Hematopoietic multipotent progenitor cell treated with erythropoietin and hydrocortisone succinate and interleukin-3 and kit ligand, for 17 days (in vitro differentiated cells): ENCODE measurements at regions not wholly inside any gene's neighbourhood (a gene's known extent, or its start where the extent isn't known, plus 50 kb on each side); places are given as distances from the start of the nearest gene placed in this dataset.

Experiments used
- DNase-seq: peaks from one replicate; pipeline ENCODE4 v3.0.0-alpha.2; 2015; ENCODE audit warnings: low spot score

DNA sequence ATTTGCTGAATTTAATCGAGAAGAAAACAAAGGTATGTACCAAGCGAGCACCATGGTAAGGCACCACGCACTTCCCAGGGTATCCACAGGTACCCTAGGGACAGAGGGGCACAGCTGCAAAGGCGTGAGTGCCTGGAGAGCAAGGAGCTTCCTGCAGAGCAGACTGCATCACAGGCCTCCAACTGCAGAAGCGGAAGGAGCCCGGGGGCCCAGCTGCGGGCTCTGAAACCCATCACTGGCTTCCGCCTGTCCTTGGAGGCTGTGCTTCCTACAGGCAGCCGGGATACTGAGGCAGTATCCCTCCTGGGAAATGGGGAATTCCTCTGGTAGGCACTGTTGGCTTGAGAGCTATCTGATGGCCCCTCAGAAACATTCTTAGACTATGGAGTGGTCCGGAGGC is 217.4 kb upstream of the GMDS start:
- no peak for DNase-seq

DNA sequence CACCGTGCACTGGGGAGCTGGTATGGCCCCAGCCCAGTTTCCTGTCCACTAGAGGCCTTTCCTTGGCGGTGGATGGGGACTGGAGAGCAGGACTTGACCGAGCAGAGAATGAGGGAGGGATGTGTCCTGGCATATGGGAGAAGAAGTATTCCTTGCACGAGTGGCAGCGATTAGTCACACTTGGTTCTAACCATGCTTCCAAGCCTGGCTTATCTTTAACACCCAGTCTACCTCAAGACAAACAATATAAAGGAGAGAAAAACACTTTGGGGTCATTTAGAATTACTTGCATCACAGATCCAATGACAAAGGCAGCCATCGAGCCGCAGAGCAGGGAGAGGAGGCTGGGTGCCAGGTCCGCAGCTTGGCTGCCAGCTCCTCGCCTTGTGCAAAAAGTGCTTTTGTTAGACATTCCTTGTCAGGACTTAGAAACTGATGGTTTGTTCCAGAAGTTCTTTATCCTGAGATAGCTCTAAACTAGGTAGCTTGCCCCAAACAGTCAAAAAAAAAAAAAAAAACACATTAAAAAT is 214.9 kb upstream of the GMDS start:
- no peak for DNase-seq

DNA sequence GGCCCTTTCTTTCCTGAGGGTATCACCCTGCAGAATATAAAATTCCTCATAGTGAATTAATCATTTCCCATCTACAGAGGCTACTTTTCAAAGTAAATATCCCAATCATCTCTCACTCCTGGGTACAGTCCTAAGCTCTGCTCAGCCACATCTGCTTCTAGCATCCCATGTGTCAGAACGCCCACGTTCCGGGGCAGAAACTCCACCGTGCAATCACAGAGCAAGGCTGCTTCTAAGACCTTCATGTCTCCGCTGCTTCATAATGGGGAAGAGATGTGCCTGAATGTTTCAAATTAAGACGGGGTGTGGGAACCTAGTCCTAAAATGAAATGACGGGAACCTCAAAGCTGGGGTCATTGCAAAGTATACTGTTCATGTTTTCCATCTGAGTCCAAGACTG is 208.8 kb upstream of the GMDS start:
- no peak for DNase-seq

DNA sequence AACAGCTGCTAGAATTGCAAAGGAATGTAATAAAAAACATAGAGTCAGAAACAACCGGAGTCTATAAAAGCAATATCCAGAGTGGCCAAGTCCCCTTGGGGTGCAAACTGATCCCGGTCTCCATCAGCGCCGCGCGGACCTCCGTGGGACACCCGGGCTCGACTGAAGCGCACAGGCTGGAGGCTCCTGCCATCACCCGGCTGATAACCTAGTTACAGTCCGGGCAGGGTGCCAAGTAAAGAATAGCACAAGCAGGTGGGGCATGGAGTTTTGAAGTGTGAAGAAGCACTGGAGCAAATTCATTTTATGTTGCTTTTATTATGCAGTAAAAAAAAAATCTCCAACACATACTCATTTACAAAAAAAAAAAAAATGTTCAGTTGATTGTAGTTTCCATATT is 205.1 kb upstream of the GMDS start:
- no peak for DNase-seq

DNA sequence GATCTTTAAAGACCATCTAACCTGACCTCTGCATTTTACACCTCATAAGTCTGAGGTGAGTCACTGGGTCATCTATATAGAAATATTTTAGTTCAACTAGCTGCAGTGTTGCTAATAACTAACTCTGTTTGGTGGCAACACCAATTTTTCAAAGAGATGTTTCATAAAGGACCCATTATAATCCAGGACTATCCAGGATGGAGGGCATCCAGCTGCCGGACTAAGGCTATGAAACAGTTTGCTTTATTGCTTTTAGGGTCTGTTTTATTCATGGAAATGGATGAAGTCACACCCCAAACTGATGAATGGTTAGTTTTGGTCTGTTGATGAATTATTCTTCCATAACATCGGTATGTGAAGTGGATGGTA is 204.2 kb upstream of the GMDS start:
- no peak for DNase-seq

DNA sequence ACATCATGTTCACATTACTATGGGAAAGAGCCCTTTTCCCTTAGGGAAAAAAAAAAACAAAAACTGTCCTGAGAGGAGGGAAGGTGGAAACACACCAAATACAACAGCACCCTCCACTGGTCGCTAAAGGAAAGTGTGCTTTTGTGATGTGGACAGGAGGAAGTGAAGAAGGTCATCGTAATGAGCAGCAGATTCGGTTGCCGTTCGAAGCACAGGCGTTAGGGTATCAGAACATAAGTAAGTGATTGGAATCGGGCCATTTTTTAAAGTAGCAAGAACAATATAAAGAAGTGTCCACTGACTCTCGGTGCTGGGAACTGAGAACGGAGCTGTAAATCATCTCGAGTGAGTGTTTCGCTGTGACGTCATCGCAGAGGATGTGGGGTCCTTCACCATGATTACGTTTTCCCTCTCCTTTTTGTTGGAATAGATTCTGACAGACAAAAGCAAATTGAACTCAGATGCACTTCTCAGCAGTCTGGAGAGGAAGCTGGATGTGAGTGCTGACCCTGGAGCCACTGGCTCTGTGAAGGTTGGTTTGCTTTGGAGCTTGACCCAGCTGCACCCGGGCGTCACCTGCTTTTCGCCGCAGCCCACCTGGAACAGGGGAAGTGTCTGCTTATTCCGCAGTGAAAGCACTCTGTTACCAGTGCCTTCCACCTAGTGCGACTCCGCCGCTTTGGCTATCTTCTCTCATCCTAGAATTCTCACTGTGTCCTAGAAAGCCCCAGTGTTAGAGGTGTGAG is 203.6 kb upstream of the GMDS start:
- no peak for DNase-seq

DNA sequence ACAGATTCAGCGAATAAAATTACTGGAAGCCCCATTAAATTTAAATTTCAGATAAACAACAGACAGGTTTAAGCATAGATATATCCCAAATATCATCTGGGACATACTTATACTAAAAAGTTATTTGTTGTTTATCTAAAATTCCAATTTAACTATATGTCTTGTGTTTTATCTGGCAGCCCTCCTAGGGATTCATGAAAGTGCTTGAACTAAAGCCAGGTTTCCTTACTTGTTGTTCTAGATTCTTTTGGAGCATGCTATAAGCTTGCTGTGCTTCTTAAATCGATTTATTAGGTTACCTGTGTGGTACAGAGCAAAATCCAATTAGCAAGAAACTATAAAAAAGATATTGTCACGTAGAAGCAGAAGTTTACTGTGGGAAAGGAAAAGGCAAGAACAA is 202.5 kb upstream of the GMDS start:
- no peak for DNase-seq

DNA sequence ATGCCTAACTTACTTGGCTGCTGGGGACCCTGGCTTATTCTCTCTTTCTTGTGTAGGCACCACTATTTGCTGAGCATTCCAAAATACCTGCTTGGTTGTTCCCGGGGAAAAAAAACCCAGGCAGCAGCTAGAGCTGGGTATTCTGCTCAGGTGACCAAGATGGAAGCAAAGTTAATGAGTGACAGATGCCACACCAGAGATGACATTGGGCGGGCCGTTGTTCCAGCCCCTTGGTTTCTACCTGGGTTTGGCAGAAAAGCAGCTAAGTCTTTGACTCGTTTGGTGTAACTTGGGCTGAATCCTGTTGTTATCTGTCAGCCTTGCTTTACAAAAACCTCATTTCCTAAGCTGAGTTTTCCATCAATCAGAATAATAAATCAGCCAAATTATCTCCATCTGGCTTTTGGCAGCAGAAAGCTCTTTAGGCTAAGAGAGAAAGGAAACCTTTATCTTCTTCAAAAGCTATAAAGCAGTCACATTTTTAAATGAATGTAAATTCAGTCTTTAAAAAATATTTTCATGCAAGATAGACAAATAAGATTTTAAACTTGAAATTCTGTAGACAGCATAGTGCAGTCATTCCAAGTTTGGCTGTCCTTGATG is 202.0 kb upstream of the GMDS start:
- DNase-seq: no peak

DNA sequence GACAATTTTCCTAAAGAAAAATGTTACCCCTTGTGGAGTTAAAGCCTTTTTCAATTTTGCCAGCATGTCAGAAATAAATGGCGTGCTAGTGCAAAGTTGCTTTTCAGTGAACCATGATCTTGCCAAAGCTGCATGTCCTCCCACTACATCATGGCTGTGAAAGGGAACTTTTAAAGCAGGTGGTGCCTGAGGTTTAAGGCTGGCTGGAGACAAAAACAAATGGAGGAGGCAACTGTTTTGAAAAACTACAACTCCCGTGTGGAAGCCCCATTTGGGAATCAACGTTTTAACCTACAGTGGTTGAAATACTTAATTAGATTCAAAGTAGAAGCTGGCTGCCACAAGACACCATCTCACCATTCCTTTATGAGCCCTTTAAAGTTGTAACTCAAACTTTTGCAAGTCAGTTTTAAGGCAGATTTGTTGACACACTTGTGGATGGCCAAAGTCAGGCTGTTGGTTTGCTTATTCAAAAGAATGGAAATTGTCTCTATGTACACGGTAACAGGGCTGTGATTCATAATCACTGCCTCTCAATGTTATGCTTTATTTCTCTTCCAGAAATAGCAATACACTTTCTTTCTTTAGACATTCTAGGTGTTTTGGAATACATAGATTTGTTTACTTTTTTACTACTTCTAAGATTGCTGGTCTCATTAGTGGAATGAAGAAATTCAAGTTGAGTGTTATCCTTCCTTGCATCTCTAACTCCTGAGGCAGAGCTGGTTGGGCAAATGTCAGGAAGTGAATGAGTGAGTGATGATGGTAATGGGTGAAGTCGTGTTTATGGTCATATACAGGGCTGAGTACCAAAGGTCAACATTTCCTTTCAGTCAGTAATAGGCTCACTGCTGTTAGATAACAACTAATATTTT is 196.4 kb upstream of the GMDS start:
- DNase-seq: no peak

DNA sequence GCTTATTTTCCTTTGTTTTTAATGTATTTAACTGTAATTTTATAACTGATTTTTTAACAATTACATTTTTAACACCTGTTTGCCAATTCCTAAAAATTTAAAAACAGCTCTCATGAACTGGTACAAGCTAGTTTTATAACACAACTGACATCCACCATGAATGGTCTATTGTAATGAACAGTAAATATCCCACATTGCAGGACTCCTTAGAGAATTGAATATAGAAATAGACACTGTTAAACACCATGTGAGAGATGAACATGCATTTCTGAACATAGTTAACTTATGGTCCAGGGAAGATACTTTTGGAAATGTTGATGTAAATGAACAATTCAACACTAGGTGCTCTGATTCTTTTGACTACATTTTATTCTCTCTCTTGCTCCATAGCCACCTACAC is 195.1 kb upstream of the GMDS start:
- no peak for DNase-seq

DNA sequence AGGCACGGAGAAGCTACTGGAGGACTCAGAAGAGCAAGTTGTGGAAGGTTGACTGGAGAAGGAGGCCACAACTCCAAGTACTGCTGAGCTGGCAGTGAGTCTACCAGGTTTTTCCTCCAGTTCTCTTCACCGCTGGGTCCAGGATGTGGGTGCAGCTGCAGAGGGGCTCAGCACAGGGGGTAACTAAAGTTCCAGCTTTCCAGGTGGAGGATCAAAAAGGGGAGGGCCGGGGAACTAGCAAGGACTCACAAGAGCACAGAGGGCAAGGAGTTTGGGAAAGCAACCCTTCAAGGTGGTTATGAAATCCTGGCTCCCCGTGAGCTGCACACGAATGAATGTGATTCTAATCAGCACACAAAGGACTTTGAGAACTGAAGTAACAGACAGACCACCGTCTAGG is 194.2 kb upstream of the GMDS start:
- DNase-seq: no peak

DNA sequence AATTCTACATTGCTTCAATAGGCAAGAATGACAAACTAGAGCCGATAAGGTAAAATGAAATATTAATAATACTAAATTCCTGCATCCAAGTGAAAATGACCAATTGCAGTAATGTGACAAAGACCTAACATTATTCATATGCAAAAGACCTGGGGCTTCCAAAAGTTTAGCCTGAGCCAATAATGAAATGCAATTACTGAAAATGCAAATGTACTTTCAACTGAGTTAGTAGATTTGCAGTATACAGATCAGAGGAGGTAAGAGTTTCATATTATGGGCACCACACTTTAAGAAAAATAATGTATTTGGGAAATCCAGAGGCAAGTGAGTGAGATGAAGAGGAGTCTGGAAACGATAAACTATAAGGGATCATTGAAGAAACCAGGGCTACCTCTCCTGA is 193.7 kb upstream of the GMDS start:
- DNase-seq: no peak

DNA sequence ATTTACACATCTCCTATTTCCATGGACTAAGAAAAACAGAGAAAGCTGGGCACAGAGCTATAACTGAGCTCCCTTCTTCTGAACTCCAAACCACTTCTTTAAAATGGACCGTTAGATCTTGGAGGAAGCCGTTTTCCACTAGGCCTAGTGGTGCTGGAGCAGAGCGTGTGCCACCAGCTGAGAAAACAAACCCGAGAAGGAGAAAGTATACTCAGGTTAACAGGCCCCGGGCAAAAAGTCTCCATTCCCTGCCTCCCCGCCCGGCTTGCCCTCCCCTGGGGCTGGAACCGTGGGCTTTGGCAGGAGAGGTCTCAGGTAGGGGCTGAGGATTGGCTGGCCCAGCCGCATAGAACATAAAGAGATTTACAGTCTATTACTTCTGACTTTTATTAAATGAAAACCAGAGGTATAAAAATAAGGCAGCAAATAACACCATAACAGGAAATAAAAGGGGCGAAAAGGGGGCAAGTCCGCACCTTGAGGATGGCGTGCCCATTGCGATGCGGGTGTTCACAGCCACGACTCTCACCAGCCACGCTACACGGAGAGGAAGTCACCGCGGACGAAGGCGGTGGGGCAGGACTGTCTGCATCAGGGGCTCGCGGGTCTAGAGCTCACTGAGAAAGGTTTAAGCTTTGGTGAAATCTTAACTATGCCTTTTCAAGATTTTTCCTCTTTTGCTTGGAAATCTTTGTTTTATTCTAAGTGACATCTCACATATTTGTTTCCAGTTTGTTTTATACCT is 191.2 kb upstream of the GMDS start:
- DNase-seq: no peak

DNA sequence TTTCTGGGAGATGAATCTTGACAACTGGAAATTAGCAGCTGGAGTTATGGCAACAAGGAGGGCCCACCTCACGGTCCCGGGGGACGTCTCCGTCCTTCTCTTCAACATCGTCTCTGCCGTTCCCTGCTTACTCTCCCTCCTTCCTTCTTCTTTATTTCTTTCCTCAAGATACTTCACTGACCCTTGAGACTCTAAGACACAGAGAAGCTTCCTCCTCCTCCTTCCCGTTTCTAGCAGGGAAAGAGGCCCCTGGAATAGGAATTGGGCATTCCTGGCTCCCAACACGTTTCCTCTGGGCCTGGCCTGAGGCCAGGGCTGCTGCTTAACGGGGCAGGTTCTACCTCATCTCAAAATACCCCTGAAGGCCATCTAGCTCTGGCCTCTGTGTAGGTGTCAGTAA is 189.9 kb upstream of the GMDS start:
- no peak for DNase-seq

DNA sequence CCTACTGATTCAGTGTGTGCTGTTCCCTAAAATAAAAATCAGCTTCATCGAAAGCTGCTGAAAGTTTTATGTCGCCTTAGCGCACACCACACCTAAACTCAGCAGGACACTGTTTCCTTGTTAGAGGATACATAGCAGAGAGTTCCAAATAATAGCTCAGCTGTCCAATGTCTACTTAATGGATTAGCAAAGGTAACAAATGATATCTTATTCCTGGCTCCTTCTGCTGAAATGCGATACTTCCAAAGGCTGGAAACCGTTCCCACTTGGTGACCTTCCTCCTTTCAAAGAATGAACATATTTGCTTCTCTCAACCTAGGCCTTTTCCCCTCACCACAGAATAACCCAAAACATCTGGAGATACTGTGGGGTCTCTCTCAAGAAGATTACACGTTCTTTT is 189.5 kb upstream of the GMDS start:
- no peak for DNase-seq

DNA sequence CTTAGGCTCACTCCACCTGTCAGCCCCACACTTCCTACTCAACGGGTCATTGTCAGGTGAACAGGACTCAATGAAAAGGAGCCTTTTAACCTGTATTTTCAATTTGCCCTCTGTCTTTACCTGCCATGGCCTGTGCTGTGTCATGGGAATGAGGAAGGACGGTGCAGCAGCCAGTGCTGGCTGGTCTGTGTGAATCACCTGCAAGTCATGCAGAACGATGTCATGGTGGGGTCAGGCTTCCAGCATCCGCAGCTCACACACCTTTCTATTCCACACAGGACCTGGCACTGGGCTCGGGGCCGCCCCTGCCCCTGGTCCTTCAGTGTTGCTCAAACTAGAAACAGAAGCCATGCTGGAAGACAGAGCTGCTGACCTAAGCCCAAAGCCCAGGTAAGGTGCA is 188.7 kb upstream of the GMDS start:
- no peak for DNase-seq

DNA sequence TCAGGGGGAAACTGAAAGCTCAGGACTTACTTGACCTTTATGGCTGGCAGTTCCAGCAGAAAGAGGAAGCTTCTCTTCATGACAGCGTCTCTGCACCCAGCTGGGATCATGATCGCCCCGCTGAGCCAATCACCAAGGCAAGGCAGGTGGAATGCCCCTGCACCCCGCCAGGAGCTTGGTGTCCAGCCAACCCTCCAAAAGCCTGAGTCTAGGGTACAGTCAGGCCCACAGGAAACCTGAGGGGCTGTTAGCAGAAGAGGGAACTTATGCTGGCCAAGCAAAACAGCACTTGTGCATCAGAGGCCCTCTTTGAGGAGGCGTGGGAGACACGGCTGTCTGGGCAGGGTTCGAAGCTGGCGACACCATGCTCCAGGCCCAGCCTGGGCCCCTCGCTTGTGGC is 188.3 kb upstream of the GMDS start:
- no peak for DNase-seq

DNA sequence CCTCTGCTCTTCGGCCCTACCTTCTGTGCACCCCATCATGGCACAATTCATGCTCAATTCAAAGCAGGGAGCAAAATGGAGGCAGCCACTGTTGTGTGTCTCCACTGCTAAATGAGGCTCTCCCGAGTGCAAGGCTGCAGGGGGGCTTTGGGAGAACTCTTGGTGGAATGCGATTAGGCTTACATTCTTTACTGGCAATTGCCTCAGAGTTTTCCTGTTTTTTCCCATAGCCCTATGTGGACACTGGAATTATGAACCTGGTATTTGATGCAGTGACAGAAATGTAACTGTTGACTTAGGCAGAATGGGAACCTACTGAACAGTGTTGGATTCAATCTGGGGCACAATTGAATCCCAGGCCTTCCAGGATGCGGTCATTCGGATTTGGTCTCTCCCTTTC is 187.9 kb upstream of the GMDS start:
- no peak for DNase-seq

DNA sequence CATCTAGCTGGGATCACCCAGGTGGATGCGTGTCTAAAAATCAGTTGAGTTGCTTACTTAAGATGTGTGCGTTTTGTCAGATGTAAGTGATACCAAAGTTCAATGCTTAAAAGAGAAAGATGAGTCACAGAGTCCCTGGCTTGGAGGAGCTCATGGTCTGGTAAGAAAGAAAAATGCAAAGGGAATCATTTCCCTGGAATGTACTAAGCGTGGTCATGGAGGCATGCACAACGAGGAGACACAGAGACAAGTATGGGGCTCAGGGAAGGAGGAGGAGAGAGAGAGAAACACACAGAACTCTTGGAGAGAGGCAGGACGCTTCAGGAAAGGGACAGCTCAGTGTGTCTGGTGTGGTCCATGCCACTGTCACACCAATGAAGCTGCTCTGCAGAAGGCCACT is 186.9 kb upstream of the GMDS start:
- DNase-seq: no peak

DNA sequence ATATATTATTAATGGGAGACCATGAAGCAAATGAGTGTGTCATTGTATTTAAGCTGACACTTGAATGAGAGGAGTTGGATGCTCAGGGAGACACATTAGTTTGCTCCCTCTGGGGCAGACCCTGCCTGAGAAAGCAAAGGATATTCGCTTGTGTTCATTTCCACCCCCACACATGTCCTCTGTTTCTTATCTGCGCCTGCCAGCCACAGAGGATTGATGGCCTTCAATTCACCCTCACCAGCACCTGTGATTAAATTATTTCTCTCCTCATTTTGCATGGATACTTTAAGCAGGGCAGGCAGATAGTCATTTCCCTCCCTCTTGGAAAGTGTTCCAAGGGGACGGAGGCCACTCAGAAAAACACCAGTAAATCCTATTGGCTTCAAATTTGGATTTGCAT is 185.2 kb upstream of the GMDS start:
- no peak for DNase-seq

DNA sequence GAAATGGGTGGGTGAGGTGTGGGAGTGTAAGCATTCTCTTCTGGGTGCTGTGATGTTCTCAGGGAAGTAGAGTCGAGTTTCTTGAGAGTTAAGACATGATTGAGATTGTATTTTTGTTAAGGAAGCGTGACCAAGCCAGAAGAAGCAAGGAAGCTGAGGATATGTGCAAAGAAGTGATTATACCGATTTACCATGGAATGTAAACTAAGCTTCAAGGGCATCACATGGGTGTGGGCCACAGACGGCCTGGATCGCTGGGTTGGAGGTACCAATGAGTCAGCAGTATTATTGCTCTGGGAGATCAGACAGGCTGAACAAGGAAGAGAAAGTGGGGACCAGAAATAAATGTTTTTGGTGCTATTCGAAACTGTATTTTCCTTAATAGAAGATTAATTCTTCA is 184.1 kb upstream of the GMDS start:
- DNase-seq: no peak

DNA sequence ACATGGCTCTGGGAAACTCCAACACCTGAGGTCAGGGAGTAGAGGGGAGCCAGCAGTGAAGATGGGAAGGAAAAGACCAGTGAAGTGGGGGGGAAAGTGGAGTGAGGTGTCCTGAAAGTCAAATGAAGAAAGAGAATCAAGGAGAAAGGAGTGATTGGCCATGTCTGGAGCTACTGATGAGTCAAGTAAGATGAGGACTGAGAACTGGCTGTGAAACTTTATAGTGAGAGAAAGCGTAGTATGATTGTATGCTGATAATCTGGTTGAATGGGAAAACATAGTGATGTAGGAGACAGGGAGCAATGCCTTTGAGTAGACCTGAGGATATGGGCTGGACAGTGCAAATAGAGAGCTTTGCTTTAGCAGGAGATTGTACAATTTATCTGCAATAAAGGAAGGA is 183.6 kb upstream of the GMDS start:
- no peak for DNase-seq
